Skin epidermis (tissue), 12 donors: ENCODE measurements at regions not wholly inside any gene's neighbourhood (a gene's known extent, or its start where the extent isn't known, plus 50 kb on each side); places are given as distances from the start of the nearest gene placed in this dataset.

Experiments
- H3K27ac ChIP-seq, 21 experiments: fragments of 200-600 bp; sonication (generic) in 11 of 21; one replicate each; pipeline ENCODE4 v1.5.0; 2020; ENCODE audit warnings: mild to moderate bottlenecking in 3 of 21, inconsistent platforms in 2 of 21, moderate library complexity in 2 of 21
- H3K4me3 ChIP-seq, 7 experiments: fragments of 200-600 bp; sonication (generic) in 2 of 7; one replicate each; pipeline ENCODE4 v1.5.0; 2020; ENCODE audit warnings: inconsistent platforms in 2 of 7, mild to moderate bottlenecking in 2 of 7, moderate library complexity in 1 of 7

DNA sequence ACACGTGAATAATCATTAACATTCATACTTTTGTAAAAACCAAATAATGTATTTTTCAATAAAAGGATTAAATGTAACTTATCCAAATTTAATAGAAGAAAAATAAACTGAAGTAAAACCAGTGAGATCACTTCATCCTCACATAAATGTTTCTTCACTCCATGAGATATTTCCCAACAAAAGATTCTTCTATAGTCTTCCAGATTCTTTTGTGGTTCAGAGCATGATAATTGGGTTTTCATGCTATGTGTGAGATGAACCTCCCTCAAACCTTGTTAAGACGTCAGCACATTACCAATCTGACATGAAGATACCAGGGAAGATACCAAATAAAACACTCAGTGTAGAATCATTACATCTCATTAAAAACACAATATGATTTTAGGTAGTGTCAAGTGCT lies 62.9 kb upstream of the OXGR1 start:
- H3K27ac ChIP-seq, result peak overlapping the region in 1 of 21 experiments; percentile 31
- no peak overlapping the region for H3K4me3 ChIP-seq

DNA sequence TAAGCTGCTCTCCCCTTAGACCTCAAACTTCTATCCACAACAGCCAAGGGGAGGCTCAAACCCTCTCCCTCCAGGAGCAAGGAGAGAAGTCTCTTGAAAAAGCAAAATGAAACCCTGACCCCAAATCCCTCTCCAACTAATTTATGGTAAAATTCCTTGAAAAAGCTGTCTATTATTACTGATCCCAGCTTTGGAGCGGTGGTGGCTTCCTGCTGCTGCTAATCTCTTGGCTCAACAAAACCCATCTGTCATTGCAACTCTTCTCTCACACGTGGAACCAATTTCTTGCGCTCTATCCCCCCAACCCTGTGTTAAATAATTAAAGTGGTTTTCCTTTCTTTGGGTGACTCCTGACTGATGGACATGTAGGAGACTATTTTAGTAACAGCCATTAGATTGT lies 64.1 kb upstream of the OXGR1 start:
- Histone ChIP-seq H3K27ac (peak overlapping the region in 1 of 21 experiments; percentile 31), H3K4me3 (no peak overlapping the region)

DNA sequence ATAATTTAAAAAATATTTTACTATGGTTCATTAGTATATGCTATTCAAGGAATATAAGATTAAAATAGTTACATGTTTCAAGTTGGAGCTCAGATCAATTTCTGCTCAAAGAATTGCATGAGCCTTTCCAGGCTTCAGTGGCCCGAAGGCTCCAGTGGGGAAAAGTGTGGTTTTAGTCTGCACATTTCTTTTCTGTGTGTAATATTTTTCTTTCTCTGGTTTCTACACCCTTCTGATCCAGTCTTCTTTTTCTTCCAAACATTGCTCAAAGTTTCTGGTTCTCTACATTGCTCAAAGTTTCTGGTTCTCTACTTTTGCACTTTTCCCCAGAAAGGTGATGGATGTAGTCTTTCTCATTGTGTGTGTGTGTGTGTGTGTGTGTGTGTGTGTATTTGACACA lies 64.7 kb upstream of the OXGR1 start:
- no peak overlapping the region for H3K27ac ChIP-seq
- H3K4me3 ChIP-seq, result no peak overlapping the region

DNA sequence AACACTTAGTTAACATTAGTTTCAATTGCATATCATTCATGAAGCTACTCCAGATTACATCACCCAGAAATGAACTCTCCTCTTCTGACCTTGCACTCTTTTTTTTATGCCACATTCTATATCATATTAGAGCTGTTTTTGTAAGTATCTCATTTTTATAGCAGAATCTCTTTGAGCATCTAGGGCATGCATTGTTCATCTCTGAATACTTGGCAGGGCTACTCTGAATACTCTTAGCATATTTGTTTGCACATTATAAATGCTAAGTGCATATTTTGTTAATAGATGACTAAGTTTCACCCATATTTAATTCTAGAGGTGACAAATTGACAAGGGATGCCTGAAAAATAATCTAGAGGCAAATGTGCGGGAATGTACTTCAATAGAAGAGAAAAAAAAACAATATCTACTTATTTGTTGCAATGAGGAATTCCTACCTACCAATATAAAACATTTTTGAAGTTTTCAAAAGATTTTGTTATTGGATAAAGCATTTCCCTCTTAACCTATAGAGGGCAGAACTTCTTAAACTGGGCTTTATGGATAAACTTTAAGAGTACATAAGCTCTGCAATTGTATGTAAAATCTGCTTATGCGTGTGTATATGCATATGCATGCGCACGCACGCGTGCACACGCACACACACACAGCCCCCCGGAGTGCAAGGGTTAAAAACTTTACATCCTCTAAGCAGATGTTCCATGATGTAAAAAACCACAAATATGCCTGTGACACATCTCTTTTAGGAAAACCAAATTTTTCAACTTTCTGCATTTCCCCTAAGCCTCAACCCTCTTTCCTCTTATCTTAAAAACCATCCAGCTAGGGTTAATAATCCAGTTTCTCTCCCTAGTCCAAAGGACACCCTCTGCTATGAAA lies 73.0 kb upstream of the OXGR1 start:
- Histone ChIP-seq H3K4me3 (no peak overlapping the region), H3K27ac (no peak overlapping the region)

DNA sequence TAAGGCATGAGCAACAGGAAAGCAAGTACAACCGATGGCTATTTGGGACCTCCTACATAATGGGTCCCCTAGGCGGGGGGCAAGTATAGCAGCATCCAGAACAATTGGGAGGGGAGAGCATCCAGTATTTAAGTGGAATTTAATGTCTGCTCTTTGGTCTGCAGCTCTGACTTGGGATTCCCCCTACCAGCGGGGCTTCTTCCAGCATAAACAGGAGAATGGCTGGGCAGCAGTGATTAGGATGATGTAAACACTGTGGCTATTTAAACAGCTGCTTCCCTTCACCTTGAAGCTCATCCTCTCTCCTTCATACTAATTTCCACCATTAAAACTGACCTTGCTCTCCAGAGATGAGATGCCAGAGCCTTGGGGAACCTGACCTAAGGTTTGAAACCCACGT lies 73.9 kb upstream of the OXGR1 start:
- H3K4me3 ChIP-seq, result no peak overlapping the region
- H3K27ac ChIP-seq, result no peak overlapping the region

DNA sequence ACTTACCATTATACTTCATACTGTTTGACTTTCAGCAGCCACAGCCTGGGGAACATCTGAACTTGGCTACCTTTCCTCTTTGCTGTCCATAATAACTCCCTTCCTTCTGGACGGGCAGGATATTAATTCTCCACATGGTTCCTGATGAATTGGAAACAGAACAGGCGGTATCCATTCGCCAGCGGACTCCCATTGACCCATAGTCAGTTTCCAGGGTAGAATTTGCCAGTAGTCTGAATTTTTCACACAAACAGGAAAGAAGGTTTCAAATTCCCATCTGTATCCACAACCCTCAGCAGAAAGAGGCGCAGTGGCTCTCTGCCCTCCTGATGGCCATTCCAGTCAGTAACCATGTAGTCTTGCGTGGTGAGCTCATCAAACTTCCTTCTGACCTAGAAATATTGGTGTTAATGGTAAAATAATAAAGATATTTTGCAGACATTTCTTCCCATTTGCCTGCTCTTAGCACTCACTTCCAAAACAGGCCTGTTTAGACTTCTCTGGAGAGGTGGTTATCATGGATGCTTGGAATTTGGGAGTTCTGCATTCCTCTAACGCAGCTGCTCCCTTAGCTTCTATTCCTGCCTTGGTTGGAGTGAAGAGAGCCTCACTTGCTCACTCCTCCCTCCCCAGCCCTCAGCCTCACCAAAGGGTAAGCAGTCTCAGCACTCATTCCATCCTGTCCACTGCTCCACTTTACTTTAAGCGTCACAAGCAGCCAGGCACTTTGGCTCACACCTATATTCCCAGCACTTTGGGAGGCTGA lies 75.0 kb upstream of the OXGR1 start:
- no peak overlapping the region for H3K4me3 ChIP-seq
- no peak overlapping the region for H3K27ac ChIP-seq

DNA sequence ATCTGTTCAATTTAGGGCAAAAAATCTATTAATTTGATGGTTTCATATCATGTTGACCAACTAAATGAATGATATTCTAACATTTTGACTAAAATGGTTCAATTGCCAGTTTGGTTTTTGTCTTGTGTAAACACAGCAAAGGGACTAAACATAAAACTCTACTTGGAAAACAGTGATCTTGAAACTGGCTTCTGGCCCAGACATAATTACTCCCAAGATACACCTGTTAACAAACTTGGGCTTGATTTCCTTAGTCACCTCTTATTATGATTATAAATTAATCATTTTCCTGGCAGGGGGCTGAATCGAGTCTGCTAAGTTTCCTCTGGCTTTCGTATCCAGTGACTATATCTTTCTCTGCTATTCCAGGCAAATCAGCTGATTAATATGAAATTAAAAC lies 78.0 kb upstream of the OXGR1 start:
- no peak overlapping the region for H3K27ac ChIP-seq
- no peak overlapping the region for H3K4me3 ChIP-seq

DNA sequence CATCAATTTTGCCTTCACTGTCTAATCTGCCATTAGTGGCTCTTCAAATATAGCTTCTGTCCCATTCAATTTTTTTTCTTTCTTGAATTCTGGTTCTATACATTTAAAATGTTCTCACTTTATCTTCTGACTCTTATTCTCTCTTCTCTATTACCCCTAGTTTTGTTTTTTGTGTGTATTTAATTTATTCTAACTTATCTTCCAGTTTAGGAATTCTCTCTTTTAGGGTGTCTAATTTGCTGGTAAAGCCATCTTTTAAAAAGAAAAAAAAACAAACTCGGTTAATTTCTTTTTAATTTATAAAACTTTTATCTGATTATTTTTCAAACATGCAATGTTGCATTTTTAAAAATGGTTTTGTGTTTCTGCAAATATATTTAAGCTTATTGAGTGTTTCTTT lies 80.3 kb upstream of the OXGR1 start:
- Histone ChIP-seq H3K4me3 (no peak overlapping the region), H3K27ac (no peak overlapping the region)

DNA sequence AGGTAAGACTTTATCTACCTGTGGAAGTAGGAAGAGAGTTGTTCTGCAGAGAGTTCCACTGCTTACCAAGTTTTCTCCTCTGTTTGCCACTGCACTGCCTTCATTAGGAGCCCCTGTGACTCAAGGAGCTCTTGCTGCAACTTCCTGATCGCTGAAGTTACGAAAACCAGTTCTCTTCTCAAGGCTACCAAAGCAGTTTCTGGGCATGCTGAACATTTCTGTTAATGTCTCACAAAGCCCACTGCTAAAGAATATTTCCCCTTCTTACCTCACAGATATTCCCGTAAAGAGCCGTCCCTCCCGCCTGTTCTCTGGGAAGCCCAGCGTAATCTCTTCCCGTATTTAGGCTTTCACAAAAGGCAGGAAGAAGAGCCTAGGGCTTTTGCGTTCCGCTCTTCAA lies 82.6 kb upstream of the OXGR1 start:
- peak overlapping the region in 1 of 21 experiments; percentile 28 for H3K27ac ChIP-seq

DNA sequence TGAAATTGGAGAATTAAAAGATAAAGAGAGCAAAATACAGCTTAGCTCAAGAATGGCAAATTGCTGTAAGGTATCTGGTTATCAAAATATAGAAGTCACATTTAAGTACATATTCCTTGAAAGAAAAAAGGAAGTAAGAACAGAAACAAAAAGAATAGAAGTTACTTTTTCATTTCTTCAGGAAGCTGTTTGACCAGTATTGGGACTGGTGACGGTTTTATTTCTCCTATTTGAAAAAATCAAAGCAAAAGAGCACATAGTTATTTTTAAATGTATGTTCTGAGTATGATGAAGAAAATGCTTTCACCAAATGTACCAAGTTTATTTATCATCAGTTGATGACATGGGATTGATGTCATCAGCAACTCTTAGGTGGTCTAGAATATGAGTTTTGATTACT lies 83.1 kb upstream of the OXGR1 start:
- peak overlapping the region in 1 of 21 experiments; percentile 28 for H3K27ac ChIP-seq
- no peak overlapping the region for H3K4me3 ChIP-seq

More for the DNA sequence above, 82.6 kb upstream of the OXGR1 start:
- no peak overlapping the region for H3K4me3 ChIP-seq

DNA sequence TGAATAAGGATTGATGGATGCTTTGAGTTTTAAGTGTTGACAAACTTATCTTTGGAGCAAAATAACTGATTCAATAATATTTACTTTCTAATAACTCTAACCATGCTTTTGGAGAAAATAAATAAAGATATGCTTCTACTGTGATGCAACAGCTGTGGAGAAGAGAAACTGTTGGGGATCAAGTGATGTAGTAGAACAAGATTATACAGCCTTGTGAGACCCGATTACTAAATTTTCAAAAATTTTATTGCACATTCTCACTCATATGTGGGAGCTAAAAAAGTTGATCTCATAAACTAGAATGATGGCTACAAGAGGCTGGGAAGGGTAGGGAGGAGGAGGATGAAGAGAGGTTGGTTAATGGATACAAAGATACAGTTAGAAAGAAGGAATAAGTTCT lies 85.5 kb upstream of the OXGR1 start:
- Histone ChIP-seq H3K27ac (no peak overlapping the region), H3K4me3 (no peak overlapping the region)

DNA sequence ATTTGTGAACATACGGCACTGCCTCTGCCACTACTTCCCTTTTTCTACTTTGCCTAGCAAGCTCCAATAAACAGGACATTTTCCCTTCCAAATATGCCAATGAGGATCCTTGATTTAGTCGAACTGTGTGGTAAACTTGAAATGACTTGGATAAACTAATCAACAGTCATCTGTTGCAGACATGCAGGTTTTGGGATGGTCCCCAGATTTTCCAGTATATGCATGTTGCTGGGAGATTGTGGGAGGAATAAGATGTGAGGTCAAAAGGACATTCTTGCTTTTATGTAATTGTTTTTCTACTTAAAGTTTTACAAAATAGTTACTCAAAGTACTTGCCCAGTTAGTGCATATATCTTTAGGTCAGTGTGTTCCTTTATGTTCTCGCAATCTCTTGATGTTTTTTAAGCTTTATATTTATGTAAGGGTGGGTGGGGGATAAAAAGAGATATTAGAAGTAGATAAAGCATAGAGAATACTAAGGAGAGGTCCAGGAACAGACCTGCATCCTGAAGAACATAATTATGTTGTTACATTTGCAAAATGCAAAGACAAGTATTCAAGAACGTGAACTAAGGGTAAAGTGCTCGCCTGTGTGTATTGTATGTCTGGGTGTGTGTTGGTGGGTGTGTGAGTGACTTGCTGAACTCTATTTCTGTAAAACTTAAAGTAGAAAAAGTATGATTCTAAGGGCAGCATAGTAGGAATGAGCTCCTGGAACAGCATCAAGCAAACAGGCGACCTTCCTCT lies 88.4 kb upstream of the OXGR1 start:
- H3K27ac ChIP-seq, result no peak overlapping the region
- no peak overlapping the region for H3K4me3 ChIP-seq

DNA sequence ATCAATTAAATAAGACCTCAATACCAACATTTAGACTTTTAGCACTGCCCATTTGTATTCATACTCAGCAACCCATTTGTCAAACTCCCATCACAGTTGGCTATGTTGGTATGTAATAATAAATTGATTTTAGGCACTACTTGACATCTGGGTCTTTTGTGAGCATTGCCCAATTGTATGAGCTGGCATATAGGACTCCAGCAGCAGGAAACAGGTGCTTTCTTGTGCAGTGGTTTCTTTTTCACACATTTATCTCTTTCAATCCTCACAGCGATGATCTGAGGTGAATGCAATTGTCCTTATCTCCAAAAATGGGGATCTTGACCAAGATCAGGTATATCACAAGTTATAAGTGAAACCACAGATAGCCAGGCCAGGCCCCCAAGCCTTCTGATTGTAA lies 96.9 kb upstream of the OXGR1 start:
- H3K27ac ChIP-seq, result no peak overlapping the region
- no peak overlapping the region for H3K4me3 ChIP-seq

DNA sequence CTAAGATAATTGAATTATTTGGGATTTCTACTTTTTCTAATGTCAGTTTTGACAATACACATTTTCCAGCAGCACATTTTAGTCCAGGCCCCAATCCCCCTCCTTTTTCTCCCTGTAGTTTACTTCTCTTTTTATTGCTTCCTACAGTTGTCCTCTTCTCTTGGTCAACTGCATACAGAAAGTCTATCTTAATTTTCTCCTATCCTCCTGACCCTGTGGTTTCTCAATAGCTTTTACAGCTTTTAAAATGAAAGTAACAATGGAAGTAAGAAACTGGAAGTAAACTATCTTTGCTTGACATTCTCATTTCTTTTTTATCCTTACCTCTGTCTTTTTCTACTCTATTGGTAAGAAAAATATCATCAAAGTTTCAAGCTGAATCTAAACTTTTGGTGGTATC lies 106.5 kb upstream of the OXGR1 start:
- no peak overlapping the region for H3K27ac ChIP-seq
- no peak overlapping the region for H3K4me3 ChIP-seq

DNA sequence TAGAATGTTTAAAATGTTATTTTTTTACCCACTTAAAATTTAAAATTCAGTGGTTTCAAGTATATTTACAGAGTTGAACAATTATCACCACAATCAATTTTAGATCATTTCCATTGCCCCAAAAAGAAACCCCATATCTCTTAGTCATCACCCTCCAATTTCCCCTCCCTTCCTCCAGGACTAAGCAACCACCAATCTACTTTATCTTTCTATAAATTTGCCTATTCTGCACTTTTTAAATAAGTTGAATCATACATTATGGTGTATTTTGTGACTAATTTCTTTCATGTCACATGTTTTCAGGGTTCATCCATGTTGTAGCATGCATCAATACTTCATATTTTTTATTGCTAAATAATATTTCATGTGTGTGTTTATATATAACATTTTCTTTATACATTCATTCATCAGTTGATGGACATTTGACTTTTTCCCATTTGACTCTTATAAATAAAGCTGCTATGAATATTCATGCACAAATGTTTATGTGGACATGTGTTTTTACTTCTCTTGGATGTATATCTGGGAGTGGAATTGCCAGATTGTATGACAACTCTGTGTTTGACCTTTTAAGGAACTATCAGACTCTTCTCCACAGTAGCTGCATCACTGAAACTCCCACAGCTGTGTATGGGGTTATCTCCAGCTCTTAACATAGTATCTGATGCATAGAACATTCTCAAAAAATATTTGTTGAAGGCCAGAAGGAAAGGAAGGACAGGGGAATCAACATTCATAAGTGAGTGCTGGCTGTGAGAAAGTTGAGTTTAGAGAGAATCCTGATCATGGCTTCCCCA lies 107.8 kb upstream of the OXGR1 start:
- Histone ChIP-seq H3K27ac (no peak overlapping the region), H3K4me3 (no peak overlapping the region)

DNA sequence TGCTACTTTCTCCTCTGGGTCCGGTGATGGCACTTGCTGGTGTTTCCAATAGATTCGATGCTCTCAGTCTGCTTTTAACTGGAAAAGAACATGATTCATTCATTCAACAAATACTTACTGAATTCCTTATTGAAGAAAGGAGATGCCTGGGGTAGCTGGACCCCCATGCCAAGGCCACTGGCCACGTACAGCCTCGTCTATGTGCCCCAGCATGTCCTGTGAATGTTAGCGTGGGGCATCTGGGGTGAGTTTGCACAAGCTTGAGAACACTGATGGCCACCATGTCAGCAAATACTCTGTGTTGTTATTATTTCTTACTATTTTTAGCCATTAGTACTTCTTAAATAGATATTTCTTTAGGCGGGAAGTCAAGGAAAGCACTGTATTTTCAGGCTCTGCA lies 112.0 kb upstream of the OXGR1 start:
- Histone ChIP-seq H3K27ac (no peak overlapping the region), H3K4me3 (no peak overlapping the region)

DNA sequence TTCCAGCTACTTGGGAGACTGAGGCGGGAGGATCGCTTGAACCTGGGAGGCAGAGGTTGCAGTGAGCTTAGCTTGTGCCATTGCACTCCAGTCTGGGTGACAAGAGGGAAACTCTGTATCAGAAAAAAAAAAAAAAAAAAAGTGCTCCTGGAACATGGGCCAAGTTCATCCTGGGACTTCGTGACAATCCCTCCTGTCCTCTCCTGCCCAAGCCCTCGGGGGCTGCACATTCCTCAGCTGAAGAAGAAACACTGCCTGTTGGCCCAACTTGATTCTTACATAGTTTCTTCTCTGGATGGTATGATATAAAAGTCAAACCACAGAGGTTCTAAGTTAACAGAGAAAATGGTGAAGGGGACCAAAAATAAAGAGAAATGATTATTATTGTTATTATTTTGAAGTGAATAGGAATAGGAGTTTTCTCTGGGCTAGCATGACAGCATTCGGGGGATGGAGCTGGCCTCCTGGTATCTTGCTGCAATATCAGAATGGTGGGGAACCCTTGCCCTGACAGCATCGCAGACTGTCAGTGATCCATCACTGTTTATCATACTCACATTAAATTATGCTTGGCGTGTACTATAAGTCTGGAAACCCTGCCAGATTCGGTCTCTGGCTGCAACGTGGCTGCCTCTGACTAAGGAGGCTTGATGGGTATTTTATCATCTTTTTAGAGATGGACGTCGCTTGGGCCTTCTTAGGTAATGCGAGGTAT lies 113.7 kb upstream of the OXGR1 start:
- Histone ChIP-seq H3K4me3 (no peak overlapping the region), H3K27ac (no peak overlapping the region)

DNA sequence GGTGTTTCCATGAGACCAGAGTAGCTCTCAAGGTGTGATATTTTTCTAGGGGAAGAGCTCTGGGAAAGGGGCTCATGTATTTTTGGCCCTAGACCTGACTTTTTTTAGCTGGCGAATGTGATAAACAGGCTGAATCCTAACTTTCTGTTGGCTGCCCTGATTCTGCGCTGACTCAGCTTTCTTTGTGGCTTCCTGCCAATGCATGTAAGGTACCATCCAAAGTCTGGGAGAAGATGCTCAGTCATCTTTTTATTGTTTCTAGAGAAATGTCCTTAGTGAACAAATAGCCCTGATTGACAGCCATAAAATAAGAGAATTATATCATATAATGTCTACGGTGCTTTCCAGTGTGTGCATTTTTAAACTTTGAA lies 113.6 kb upstream of the MBNL2 start:
- Histone ChIP-seq H3K27ac (no peak overlapping the region), H3K4me3 (no peak overlapping the region)

DNA sequence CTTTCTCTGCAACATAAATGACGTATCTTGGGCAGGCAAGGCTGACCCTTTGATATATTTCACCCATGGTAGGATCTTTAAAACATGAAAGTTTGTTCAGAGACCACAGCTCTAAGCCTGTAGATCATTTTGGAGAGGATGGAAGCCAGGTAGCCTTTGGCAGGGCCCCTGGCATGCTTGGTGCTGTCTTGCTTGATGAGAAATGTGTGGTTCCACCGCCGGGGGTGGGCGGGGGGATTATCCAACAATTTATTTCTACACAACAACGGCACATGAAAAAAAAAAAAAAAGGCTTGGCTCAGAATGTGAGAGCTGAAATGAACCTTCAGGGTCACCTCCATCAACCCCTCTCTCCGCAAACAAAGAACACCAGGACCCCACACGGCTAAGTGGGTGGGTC lies 112.9 kb upstream of the MBNL2 start:
- Histone ChIP-seq H3K27ac (peak overlapping the region in 3 of 21 experiments; percentile 18 to 40 (median 20)), H3K4me3 (no peak overlapping the region)
